Body of pancreas (tissue), 4 donors: ENCODE measurements at regions not wholly inside any gene's neighbourhood (a gene's known extent, or its start where the extent isn't known, plus 50 kb on each side); places are given as distances from the start of the nearest gene placed in this dataset.

Source experiments
- POLR2A ChIP-seq, 3 donors: fragments of 450-650 bp; IDR thresholded peaks; one replicate each; pipeline ENCODE4 v1.6.1; 2016; ENCODE audit warnings: antibody characterized with exemption in 3 of 3, mild to moderate bottlenecking in 2 of 3
- TF ChIP-seq, protein P1 (sequence below), 7 experiments: fragments of 450-650 bp in 4 of 7; fragments of 200-600 bp in 3 of 7; sonication (generic) in 3 of 7; IDR thresholded peaks; one replicate each; pipeline ENCODE4 v1.5.1; 2016 to 2019; ENCODE audit warnings: antibody characterized with exemption in 7 of 7

DNA sequence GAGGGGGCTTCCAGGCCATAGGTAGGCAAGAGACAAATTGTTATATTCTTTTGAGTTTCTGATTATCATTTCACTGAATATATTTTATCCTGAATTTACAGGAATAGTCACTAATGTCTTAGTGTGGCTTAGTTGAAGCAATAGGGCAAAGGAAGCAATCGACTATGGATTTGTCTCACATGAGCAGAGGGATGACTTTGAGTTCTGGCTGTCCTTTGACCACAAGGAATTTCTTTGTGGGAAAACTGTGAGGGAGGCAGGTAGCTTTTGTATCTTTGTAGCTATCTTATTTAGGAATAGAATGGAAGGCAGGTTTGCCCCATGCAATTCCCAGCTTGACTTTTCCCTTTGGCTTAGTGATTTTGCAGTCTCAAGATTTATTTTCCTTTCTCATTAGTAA is 207.3 kb upstream of the ANXA10 start:
- TF ChIP-seq, protein P1, sequence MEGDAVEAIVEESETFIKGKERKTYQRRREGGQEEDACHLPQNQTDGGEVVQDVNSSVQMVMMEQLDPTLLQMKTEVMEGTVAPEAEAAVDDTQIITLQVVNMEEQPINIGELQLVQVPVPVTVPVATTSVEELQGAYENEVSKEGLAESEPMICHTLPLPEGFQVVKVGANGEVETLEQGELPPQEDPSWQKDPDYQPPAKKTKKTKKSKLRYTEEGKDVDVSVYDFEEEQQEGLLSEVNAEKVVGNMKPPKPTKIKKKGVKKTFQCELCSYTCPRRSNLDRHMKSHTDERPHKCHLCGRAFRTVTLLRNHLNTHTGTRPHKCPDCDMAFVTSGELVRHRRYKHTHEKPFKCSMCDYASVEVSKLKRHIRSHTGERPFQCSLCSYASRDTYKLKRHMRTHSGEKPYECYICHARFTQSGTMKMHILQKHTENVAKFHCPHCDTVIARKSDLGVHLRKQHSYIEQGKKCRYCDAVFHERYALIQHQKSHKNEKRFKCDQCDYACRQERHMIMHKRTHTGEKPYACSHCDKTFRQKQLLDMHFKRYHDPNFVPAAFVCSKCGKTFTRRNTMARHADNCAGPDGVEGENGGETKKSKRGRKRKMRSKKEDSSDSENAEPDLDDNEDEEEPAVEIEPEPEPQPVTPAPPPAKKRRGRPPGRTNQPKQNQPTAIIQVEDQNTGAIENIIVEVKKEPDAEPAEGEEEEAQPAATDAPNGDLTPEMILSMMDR (IDR thresholded peaks at IDR 0.05), result no peak
- TF ChIP-seq POLR2A (IDR thresholded peaks at IDR 0.05), result no peak
